ENCODE measurements at regions not wholly inside any gene's neighbourhood (a gene's known extent, or its start where the extent isn't known, plus 50 kb on each side); places are given as distances from the start of the nearest gene placed in this dataset.
A peak's percentile ranks its signal among the peaks of the same experiment; 100 is the strongest.

- no peak for DNase-seq
Measured at GRCh38 chr3:71885006-71885405, 100.1 kb upstream of the PROK2 start.

- no peak for DNase-seq
Measured at GRCh38 chr3:71881732-71882131, 96.8 kb upstream of the PROK2 start.

GRCh38 chr3:71881041-71881440, 96.1 kb upstream of the PROK2 start:
- DNase-seq, result no peak

DNA sequence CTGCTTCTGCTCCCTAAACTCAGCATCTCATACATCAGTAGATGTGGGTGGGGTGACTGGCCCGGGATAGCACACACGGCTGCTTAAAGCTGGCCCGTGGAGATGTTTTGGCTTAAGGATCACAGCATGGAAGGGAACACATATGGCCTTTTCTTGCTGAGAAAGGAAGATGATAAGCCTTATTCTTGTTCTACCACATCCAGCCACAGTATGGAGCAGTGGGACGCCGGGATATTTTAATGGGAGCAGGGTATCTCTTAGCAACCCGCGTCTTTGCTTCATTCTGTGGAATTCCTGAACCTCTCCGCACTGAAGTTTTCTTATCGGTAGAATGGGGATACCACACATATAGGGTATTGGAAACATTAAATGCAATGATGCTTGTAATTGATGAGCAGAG, 94.1 kb upstream of the PROK2 start:
- DNase-seq, result no peak

DNA sequence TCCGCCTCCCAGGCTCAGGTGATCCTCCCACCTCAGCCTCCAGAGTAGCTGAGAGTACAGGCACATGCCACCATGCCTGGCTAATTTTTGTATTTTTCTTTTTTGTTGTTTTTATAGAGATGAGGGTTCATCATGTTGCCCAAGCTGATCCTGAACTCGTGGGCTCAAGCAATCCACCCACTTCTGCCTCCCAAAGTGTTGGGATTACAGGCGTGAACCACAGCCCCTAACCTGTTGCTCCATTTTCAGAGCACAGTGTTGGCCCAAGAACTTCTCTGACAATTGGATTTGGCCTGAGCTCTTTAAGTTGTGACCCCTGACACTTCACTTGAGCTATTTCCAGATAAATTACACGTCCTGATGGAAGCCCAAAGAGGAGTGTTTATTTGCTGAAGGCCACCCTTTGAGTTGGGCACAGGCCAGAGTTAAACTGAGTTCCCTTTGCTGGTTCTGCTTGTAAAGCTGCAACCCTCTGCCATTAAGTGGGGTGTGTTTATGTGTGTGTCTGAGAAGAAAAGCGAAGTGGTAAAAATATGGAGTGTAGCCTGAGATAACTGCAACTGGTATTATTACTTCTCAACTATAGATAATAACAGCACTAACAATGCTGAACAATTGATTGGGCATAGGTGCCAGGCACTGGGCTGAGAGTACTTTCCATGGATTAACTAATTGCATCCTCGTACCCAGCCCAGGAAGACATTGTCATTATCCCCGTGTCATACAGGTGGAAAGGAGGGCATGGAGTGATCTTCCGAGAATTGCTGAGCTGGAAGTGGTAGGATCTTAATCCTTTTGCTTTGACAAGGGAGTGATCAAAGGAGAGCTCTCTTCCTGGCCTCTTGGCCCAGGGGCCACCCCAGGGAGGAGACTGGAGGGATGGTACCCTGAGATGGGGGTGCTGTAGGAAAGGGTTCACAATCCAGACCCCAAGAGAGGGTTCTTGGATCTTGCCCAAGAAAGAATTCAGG, 91.5 kb upstream of the PROK2 start:
- no peak for DNase-seq

DNA sequence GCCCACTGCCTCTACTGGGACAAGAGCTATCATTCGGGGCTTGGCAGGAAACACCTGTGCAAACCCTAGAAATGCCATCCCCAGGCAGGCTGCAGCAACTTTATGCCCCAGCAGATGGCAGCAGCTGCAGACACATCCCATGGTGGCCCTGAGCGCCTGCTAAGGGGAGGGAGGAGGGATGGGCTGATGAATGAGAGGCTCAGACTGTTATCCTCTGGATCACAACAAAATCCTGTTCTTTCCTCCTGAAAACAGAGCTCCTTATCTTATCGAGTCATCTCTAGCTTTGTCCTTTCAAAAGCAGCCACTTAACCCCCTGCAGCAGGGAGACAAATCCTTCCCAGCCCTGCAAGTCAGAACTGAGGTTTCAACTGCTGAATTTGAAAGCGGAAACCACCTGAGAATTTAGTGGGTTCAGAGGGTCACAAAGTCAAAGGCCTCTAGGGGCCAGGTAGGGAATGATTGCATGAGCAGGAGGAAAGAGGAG, 90.6 kb upstream of the PROK2 start:
- peak; percentile 8 for DNase-seq

DNA sequence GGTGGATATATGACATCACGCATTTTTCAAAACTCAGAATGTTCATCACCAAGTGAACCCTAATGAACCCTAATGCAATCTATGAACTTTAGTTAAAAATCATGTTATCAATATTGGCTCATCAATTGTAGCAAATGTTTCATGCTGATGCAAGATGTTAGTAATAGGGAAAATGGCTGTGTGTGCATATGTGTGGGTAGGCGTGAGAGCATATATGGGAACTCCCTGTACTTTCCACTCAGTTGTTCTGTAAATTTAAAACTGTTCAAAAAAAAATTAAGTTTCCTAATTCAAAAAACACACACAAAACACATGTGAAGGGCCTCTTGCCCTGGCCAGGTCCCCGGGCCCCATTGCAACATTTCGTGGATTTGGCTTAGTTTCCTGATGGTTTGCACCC, 89.7 kb upstream of the PROK2 start:
- no peak for DNase-seq

DNA sequence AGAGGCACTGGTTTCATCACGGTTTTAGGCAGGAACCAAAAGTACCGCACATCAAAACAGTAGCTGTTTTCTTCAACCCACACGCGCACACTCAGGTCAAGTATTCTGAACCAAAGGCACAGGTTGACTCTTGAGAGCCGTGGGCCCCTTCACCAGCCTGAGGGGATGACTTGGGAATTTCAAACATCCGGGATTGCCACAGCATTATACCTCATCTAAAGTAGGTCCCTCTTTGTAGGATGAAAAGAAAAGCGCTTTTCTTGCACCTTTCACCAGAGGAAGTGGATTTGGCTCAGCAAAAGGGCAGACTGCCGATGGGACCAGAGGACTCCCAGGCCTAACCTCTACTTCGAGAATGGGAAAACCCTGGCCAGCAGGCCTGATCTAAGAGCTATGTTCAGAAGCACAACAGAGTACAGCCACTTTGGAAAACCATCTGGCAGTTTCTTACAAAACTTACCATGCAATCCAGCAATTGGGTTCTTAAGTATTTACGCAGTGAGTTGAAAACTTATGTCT, 88.2 kb upstream of the PROK2 start:
- DNase-seq, result no peak

DNA sequence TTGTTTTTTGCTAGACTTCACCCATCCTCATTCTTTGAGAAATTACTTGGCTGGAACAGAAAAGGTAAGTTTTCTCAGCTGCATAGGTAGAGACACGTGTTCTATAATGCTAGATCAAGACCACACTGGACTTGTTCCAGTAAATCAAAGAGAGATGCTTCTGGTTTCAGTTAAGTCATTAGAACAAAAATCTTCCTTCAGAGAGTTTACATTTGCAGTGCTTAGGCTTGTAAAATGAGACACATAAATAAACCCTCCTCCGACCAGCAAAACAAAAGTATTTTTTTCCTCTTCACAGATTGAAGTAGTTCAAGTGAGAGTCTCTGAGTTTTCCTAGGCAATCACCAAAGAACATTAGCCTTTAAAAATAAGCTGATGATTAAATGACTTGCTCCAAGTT, 87.3 kb upstream of the PROK2 start:
- no peak for DNase-seq

- no peak for DNase-seq
Measured at GRCh38 chr3:71870966-71871512, 86.1 kb upstream of the PROK2 start.

DNA sequence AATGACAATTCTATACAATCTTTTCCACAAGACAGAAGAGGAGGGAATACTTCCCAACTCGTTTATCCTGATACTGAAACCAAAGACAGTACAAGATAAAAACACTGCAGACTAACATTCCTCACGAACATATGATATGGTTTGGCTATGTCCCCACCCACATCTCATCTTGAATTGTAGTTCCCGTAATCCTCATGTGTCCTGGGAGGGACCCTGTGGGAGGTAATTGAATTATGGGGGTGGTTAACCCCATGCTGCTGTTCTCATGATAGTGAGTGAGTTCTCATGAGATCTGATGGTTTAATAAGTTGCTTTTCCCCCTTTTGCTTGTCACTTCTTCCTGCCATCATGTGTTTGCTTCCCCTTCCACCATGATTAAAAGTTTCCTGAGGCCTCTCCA, 83.9 kb upstream of the PROK2 start:
- no peak for DNase-seq

- no peak for DNase-seq
Measured at GRCh38 chr3:71865727-71866126, 80.8 kb upstream of the PROK2 start.

GRCh38 chr3:71863563-71864190, 78.7 kb upstream of the PROK2 start:
- no peak for DNase-seq

DNA sequence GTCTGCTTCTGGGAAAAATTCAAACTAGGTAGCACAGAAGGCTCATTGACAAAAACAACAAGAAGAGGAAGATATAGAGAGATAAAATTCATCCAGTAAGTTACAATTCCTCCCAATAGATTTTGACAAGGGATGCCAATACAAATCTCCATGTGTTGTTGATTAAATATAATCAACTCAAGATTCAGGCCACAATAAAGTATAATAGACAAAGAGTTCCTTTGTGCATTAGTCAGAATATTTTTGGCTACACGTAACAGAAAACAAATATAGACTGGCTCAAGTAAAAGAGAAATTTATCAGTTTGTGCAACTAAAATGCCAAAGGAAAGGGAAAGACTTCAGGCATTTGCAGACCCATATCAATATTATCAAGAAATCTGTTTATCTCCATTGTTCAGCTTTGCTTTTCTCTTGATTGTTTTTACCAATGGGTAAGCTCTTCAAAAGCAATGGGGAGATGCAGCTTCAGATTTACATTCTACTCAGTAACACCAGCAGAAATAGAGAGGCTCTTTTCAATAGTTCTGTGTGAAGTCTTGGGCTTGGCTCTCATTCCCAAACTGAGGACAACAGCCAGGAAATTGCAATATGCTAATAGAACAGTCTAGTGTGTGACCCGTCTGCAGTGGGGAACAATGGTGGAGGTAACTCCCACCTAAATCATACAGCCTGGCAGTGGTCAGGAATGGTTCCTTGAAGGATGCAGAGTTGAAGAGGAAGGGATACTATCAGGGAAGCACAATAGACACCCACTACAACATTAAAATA, 77.6 kb upstream of the PROK2 start:
- DNase-seq, result no peak

GRCh38 chr3:71859123-71859519, 74.2 kb upstream of the PROK2 start:
- peak; percentile 10 for DNase-seq

GRCh38 chr3:71858503-71859122, 73.7 kb upstream of the PROK2 start:
- no peak for DNase-seq

DNA sequence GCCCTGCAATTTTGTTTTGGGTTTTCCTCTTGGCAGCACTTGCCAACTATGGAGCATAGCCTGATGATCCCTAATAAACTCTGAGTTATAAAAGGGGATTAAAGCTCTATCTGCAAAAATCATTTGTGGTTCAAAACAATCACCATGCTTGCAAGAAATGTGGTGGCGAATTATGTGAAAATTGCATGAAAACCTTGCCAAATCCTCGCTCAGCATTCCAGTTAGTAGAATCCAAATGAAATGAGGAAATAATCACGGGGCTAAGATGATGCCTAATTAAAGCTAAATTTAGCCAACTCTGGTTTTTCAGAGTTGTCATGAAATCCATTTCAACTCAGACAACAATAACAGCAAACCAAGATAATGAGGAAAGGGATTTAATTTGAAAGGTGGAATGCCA, 73.0 kb upstream of the PROK2 start:
- no peak for DNase-seq

DNA sequence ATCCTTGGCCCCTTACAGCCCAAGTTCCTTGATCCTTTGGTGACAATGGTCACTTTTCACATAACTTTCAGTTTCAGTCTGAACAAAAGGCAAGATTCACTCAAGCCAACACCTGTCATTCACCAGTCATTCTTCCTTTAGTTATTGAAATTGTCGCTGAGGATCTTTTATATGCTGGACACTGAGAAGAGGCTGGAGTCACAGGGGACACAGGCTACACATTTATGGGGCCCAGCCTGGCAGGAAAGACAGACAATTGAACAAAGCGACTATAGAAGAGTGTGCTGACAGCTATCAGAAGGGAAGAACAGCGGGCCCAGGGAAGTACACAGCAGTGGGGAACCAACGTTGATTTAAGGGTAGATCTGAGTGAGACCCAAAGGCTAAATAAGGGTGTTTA, 69.8 kb upstream of the PROK2 start:
- DNase-seq, result no peak

DNA sequence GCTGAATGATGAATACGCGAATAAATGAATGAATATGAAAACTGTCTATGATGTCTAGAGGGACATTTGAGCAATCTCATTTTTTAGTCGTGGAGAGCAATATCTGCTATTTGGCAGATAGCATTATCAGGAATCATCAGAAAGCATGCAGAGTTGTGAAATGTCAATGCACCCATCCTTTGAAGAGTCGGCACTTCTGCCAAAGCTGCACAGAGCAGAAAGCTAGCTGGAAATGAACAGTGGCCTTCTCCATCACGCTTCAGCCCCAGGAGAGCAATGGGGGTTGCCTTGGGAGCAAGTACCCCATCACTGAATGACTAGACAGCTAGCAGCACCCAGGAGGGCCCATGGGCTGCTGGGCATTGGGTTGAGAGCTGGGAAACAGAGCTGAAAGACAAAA, 69.1 kb upstream of the PROK2 start:
- DNase-seq, result no peak

DNA sequence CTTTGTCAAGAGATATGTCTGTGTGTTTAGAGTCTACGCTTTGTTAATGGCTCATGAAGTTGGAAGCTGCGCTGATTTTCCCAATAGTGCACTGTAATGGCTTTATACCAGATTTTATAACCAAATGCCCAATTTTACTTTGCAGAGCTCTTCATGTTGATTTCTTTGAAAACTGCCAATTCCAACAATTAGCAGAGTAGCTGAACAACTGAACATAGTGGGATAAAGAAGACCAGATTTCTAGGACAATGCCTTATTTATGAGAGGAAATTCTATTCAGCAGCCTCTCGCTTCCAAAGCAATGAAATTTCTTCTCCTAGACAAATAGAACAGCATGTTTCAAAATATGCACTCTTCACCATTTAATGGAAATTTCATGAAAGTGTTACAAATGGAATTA, 66.9 kb upstream of the PROK2 start:
- no peak for DNase-seq

GRCh38 chr3:71850654-71851053, 65.7 kb upstream of the PROK2 start:
- DNase-seq, result no peak

- no peak for DNase-seq
Measured at GRCh38 chr3:71849681-71850080, 64.7 kb upstream of the PROK2 start.

- DNase-seq, result no peak
Measured at GRCh38 chr3:71847794-71848193, 62.8 kb upstream of the PROK2 start.
